Activated T-cell treated with anti-CD3 and anti-CD28 coated beads for 4 hours (primary cell): ENCODE measurements at regions not wholly inside any gene's neighbourhood (a gene's known extent, or its start where the extent isn't known, plus 50 kb on each side); places are given as distances from the start of the nearest gene placed in this dataset.

Source experiments
- DNase-seq: peaks from one replicate; pipeline ENCODE4 v3.0.0-alpha.2; 2020

DNA sequence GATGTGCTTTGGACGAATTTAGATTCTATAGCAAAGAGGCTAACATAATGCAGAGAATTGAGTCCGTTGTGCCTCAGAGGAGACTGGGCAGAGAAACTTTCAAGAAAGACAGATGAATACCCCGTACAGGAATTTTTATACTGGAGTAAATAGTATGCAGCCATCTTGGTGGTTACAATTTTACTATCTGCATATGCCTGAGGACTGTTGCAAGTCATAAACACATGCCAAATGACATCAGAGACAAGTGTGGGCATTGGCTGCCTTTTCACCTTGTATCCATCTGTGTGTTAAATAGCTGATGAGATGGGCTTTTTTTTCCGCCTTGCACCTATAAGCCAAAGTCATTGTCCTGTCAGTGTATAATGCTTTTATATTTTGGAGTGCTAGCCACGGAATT lies 267.5 kb upstream of the SP4 start:
- DNase-seq, result no peak

DNA sequence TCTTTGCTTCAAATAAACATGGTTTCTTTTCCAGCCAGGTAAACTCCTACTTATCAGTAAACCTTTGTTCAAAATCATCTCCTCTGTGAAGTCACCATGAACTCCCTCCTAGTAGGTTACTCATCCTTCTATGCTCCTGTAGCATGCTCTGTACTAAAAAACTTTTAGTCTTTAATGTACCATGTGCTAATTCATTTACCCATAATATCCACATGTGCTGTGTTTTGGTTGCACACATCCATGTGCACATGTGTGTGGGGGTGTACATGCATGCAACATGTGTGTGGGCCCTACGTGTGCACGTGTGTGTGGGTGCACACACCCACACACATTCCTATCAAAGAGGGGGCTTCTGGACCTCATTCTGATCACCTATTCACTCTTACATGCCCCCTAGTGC lies 259.9 kb upstream of the SP4 start:
- no peak for DNase-seq

DNA sequence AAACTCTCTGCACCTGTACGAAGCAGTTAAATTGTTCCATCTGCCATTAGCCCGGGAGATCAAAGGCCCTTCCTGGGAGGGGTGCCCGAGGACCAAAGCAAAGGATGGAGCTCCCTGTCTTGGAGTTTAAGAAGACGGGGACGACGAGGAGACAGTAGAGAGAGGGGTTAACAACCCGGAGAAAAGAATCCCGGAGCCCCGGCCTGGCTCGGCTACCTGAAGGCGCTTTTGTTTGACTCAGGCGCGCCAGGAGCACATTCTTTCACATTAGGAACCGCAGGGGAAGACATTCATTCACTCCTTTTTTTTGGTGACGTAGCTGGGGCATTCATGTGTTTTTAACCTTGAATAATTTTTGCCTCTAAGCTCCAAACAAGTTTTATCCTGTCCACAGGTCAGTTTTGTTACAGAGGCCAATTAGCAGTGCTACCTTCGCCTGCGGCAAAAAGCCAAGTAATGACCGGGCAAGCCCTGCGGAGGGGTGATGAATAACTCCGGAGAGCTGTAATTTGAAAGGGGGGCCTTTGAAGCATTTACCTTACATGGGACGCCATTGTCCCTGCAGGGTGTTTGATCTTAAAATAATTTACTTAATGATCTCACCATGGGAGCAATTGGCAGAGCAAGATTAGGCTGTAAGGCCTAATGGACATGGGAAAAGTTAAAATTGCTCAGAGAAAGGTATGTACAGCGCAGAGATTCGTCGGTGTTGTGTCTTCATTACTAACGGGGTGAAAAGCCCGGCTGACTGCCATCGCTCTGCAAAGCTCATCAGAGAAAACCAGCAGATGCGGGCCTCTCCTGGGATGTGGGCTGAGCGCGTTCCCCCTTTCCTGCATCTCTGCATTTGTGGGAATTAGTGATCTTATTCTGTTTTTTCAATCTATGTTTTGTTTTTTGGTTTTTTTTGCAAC lies 258.0 kb upstream of the SP4 start:
- no peak for DNase-seq

DNA sequence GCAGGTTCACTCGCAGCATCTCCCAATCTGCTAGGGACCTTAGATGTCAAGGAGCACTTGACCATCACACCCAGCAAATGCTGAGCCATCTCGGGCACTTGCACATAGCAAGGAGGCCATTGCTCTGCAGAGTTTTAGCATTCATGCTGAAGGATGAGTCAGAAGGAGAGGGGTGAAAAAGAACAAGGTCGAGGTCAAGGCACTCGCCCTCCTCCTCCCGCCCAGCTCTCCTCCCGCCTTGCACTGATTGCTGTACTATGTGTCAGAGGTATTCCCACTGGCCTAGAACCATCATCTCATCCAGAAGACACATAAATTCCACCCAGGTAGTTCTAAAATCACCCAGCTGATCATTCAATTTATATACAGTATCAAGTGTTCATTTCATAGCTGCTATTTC lies 255.1 kb upstream of the SP4 start:
- DNase-seq, result no peak

DNA sequence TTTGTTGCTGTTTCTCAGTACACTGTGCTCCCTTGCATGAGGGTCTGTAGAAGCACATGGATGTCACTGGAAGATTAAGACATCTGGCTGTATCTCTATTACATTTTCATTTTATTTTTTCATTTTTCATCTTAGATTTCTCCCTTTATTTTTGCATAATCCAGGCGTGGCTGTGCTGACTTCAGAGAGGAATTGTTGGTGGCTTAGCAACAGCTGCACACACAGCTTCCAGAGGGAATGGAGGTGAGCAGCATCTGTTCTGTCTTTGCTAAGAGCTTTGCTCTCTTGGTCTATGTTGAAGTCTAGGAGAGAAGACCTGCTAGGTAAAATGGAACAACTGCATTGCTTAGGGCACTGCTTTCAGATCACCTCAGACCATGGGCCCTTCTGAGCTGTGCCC lies 254.4 kb upstream of the SP4 start:
- no peak for DNase-seq

DNA sequence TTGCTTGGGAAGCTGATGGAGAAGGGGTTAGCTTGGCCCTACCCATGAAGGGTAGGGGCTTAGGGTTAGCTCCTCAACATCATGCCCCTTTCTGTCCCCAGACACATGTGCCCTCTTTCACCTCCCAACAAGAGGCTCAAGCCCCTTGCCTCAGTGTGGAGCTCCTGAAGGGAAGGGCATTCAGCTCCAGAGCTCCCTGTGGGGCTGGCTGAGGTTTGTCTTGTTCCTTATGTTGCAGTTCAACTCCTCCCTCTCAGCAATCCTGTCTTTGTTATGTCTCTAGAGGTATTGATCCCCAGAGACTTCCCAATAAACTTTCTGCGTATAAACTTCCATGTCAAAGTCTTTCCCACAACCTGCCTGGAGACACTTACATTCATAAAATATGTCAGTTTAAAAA lies 252.2 kb upstream of the SP4 start:
- DNase-seq, result no peak

DNA sequence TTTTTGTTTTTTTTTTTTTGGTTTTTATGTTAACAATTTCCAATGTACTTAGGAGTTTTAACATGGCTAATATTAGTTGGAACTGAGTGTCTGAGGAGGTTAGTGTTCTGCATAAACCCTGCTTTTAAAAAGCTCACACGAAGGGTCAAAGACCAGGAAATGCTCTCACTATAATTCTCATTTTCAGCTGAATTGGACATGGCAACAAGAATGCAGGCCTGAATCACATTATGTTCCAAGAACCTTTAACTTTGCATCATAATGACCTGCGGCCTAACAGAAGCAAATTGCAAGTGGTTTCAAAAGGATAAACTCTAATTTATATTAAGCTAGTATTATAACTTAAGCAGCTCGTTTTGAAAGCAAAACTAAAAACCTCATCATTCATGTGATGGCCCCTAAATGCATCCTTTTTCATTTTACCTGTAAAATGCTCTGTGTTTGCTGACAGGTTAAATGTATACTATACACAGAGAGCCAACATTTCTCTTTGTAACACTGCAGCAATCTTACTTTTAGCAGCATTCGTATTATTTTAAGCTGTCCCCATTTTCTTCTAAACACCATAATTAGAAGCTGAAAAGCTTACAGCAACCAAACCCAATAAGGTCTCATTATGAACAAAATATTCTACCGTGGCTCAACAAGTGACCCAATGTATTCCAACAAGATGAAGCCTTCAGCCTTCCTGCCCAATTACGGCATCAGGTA lies 242.8 kb upstream of the SP4 start:
- no peak for DNase-seq

DNA sequence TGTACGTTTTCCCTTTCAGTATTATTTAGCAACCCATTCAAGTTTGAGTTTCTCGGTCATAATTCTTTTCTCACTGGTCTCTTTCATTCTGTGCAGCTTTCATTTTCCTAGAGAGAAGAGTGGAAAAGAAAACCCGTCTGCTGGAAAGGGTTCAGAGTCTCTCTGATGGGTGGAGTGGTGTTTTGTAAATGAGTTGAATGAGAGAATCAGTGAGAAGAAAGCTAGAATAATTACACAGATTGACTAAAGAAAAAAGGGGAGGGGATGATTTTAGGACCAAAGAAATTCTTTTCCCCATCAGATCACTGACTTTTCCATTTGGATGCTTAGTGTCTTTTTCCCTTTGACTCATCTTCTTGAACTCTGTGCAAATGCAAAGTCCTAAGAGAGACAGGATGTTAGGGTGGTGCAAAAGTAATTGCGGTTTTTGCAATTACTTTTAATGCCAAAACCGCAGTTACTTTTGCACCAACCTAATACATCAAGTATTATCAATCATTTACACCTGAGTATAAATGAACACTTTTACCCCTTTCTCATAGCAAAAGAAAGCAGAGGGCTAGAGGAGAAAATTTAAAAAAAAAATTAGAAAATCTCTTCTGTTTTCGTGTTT lies 242.1 kb upstream of the SP4 start:
- no peak for DNase-seq

DNA sequence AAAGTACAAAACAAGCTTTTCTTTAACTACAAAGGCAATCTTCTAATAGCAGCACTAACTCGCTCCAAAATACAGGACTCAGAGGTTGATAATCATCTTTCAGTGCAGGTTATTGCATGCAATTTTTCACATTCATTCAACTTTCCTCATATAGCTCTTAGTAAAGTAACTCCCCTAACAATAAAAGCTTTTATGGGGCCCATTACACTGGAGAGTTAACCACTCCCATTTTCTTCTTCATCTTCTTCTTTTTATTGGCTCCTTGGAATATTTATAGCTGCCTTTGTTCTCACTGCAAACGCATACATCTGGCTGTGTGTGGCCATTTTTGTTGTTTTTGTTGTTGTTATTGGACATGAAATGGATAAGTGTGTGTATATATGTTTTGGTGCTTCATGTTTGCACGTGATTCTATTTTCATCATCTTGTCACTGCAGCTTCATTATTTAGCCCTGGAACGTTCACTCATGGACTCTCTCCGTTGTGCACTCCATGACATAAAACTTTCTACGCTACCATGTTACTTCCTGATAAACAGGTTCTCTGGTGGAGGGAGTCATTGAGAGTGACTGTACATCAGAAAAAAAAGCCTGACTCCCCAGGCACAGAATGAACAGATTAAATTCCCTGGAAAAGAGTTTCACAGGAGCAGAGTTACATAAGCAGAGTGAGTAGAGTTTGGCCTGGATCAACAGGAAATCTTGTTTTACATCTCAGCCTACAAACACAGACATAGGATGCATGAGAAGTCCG lies 236.4 kb upstream of the SP4 start:
- DNase-seq, result no peak

DNA sequence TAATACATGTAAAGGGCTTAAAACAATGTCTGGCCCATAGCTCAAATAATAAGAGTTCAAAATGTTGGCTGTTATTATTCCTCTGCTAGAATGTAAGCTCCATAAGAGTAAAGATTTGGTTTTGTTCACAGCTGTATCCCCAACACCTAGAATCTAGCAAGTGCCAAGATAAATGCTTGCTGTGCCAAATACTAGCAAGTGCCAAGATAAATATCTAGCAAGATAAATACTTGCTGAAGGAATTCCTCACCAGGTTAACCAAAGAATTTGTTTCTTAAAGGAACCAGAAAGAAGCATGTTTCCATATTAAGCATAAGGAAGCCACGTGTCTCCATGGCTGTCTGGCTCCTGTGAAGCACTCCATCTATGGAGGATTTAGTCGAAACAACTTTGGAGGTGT lies 235.2 kb upstream of the SP4 start:
- DNase-seq, result no peak

DNA sequence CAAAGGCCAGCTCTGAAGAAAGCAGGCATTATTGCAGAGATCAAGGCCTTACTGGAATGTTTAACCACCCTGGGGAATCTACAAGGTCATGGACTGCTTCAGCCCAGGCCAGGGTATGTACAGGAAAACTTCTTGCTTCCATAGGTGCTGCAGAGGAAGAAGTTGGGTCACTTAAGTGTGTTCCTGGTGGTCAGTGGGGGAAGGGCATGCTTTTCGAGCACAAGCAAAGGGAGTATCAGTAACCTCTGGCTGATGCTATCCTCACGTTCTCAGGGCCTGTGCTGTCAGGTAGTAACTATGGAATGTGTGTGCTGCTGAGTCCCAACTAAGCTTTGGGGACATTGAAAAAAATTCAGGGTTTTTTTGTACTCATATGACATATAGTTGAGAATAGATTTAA lies 234.0 kb upstream of the SP4 start:
- DNase-seq, result no peak

DNA sequence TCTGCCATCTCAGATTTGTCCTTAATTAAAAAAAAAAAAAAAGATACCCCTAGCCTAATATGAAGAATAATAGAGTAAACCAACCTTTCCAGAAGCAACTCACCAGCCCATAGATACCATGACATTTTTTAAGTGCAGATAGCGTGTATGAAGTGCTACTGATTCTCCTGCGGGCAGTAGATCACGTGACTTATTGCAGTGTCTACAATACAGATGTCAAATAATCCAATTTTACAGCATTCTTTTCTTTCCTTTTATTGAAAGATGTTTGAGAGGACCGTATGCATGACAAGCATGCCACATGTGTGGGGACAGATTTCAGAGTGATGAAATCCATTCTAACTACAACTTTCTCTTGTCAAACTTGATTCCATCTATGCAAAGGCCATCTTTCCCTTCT lies 232.9 kb upstream of the SP4 start:
- no peak for DNase-seq

DNA sequence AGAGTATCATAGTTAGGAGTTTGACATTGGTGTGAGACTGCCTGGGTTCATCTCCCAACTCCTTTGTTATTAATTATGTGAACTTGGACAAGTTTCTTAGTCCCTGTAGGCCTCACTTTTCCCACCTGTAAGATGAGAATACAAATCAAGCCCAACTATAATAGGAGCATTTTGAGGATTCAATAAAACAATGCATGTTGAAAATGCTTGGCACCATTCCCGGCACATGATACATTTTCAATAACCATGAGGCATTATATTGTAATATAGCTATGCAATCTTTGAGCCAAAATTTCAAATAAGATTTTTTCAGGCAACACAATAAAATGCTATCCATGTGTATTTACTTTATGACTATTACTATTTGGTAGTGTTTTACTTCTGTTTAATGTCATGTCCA lies 229.0 kb upstream of the SP4 start:
- no peak for DNase-seq

DNA sequence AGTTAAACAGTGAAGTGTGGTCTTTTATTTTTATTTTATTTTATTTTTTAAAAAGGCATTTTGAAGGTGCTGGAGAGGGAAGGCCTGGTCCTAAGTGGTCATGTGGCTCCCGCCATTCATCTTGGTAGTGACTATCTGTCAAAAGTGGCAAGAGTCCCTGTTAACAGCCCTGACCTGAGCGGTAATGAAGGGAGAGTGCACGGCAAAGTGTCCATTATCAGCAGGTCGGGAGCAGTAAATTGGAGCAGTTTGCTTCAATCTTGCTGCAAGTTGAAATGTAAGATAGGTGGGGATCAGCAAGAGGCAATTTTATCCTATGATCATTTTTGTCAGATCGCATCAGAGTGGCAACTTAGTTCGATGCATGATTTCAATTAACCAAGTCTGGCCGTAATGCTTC lies 227.4 kb upstream of the SP4 start:
- no peak for DNase-seq

DNA sequence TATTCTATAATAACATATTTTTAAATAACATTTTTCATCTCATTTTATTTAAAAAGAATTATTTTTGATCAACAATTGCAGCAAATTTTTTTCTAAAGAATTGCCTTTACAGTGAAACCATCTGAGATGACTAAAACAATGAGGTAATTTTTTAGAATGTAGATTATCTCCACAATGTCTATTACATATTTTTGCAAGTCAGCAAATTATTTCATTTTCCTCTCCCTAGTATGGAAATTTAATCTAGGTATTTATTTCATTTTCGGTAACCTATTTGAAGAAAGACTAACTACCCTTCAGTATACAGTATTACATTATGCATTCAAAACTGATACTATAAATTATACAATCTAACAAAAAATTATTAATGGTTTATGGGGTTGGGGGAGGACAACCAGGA lies 213.2 kb upstream of the SP4 start:
- no peak for DNase-seq

DNA sequence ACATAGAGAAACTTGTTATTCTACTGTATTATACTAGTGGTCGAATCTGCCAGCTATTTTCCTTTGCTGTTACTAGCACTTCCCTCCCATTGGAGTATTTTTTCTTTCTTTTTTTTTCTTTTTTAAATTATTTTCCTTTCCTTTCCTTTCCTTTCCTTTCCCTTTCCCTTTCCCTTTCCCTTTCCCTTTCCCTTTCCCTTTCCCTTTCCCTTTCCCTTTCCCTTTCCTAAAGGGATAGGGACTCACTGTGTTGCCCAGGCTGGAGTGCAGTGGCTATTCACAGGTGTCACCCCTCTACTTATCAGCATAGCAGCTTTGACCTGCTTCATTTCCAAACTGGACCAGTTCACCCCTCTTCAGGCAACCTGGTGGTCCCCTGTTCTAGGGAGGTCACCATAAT lies 212.6 kb upstream of the SP4 start:
- no peak for DNase-seq

DNA sequence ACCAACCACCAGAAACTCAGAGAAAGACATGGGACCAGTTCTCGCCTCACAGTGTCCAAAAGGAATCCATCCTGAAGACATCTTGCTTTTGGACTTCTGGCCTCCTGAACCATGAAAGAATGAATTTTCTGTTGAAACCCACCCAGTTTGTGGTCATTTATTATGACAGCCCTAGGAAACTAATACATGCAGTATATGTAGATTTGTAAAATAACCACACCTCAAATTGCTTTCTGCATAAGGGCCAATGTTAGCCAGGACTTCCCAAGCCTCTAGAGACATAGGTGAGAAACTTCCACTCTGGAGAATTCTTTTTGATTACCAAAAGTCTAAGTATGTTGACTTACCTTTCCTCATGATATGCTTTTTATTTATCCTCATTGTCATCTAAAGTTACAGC lies 210.5 kb upstream of the SP4 start:
- DNase-seq, result no peak

DNA sequence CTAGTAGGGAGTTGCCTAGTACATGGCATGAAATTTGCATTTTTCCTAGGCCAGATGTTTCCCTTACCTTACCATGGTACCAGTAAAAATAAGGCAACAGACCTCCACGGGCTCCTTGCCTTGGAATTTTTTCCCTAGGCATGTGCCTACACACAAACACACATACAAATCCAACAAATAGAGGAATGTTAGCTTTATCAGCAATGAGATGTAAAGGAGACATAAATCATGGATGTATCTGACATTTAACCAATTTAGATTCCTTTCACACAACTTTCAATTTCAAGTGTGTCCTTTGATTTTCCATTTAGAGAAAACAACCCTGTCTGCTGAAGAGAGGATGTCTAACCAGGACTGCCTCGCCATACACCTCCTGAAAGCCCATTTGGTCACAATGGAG lies 209.7 kb upstream of the SP4 start:
- no peak for DNase-seq

DNA sequence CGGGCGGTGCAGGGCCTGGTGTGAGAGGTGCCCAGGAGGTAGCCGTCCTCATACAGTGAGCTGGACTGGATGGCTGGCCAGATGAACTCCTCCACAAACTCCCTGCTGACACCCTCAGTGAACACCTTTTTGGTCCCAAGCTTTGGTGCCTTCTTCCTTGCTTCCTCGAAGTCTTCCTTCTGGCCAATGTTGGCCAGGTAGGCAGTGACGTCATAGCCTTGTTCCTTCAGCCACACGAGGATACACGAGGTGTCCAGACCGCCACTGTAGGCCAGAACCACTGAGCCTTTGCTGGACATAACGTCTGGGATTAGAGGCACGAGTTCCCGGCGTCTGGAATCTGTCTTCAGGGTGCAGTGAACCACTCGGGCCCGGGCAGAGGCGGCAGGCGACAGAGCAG lies 206.8 kb upstream of the SP4 start:
- no peak for DNase-seq

DNA sequence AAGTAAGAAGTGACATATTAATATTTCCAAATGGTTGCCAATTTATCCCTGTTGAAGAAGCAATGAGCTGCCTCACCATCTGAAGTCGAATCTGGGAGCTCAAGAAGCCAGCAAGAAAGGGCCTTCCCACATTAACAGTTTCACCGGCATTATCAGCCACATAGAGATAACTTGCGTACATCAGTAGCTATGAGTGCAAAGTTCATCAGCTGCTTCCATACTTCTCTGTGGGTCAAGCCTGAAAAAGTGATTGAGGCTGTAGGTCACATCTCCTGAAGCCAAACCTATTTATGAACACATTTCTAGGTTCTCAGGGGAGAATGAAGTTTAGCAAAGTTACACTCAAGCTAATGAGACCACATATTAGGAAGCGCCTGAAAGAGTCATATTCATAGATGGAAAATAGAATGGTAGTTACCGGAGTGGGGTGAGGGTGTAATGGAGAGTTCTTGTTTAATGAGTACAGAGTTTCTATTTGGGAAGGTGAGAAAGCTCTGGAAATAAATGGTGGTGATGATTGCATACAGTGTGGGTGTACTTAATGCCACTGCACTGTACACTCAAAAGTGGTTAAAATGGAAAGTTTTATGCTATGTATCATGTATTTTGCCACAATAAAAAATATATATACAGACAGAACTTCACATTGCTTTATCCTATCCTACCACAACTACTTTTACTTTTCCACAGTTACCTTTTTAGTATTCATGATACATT lies 189.3 kb upstream of the SP4 start:
- no peak for DNase-seq

DNA sequence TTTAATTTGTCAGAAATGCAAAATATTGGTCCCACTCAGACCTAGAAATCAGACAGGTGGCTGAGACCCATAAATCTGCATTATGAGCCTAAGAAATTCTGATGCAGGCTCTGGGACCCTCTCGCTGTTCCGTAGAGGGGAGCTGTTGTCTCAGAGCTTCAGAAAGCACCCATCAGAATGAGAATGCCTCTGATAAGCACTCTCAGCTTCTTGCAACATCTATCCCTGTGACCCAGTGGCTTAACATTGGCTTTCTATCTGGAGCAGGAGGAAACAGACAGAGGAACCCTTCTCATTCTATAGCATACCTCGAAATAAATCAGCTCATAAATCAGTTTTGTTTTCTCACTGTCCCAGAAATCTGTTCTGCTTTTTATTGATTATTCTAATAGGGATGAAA lies 184.6 kb upstream of the SP4 start:
- DNase-seq, result no peak

DNA sequence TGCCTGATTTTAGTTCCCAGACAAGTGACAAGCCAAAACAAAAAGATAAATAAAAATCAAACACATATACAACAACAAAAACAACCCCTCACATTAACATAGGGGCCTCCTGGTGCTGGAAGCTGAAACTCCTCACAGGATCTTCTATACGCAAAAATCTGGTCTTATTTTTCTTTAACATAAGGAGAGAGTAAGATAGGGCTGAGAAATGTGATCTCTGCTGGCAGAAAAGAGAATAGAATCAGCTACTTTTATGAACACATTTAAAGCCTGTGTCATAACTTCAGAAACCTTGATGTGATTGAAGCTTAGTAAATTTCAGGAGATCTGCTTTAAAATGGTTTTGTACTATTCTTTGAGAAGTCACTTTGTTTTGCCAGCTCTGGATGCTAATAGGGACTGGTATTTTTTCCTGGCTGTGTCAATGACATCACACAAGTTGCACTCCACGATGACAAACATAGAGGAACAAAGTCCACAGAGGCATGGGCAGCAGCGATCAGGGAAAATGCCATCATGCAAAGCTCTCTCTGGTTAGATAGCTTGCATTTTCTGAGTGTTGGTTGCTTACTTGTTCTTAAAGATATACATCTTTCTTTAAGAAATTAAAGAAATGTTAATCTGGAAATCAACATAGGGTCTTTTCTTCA lies 176.6 kb upstream of the SP4 start:
- no peak for DNase-seq
